PC-3 (cell line): ENCODE measurements at regions not wholly inside any gene's neighbourhood (a gene's known extent, or its start where the extent isn't known, plus 50 kb on each side); places are given as distances from the start of the nearest gene placed in this dataset.

ENCODE experiments used
- EZH2 ChIP-seq: fragments of 300-600 bp; sonication (generic); IDR thresholded peaks from one replicate; pipeline ENCODE4 v1.6.1; 2017; ENCODE audit warnings: antibody characterized with exemption, mild to moderate bottlenecking, low read length; ENCODE audit not compliant: unreplicated experiment
- TF ChIP-seq, protein P1 (sequence below): fragments of 300-600 bp; sonication (generic); conservative IDR thresholded peaks from 2 replicates; pipeline ENCODE4 v1.5.1; 2017; ENCODE audit warnings: antibody characterized with exemption, low read depth, mild to moderate bottlenecking, low read length

- TF ChIP-seq, protein P1, sequence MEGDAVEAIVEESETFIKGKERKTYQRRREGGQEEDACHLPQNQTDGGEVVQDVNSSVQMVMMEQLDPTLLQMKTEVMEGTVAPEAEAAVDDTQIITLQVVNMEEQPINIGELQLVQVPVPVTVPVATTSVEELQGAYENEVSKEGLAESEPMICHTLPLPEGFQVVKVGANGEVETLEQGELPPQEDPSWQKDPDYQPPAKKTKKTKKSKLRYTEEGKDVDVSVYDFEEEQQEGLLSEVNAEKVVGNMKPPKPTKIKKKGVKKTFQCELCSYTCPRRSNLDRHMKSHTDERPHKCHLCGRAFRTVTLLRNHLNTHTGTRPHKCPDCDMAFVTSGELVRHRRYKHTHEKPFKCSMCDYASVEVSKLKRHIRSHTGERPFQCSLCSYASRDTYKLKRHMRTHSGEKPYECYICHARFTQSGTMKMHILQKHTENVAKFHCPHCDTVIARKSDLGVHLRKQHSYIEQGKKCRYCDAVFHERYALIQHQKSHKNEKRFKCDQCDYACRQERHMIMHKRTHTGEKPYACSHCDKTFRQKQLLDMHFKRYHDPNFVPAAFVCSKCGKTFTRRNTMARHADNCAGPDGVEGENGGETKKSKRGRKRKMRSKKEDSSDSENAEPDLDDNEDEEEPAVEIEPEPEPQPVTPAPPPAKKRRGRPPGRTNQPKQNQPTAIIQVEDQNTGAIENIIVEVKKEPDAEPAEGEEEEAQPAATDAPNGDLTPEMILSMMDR: no peak
- TF ChIP-seq EZH2: no peak
These were observed 107.9 kb upstream of the ZNF469 start for GRCh38 chr16:88274847-88275246.
